ENCODE measurements at regions not wholly inside any gene's neighbourhood (a gene's known extent, or its start where the extent isn't known, plus 50 kb on each side); places are given as distances from the start of the nearest gene placed in this dataset.
"Not testable (repeated sequence)": the region's sequence is repeated elsewhere in the genome, so short reads cannot be mapped to it uniquely, and the experiment has no call there.

DNA sequence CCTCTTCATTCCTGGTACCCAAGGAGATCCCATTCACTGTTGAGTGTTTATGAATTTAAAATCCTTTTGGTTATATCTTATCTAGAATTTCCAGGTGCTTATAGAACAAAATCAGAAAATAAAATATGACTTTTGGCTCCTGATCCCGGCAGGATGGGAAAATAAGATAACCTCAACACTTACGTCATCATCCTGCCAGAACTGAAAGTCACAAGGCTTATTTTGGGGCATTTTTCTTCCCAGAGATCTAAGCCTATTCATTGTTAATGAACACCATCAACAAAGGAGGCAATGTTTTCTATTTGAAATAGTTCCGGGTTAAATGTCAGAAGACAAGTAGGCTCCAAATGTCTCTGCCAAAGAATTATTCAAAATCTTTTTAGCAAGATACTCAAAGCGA is 580.6 kb downstream of the TFAP2A start:
- TF ChIP-seq CTCF (IDR thresholded peaks at IDR 0.05; ENCODE audit: low read depth, low read length, missing control alignments) = no peak
- H3K4me3 ChIP-seq (ENCODE audit: low read depth, low read length) = no peak overlapping the region
- DNase-seq (ENCODE audit: low read depth) = no peak
- in situ Hi-C loops (cut with HindIII; ENCODE audit: low sequenced_read_pairs) = no loop called here

DNA sequence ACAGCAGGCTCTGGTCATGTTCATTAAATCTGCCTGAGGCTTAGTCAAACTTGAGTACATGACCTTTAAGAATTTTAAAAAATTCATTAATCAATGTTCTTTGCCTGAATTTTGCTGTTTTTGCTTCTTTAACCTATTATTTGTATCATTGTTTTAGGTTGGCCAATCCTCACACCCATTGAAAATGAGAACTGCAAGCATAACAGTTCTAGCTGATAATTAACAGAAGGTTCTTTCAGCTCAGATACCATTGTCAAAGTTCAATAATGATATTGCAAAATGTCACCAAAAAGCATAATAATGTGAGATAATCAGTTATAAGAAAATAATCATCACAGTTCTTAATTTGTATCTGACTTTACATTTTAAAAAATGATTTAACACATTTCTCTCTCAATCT is 583.1 kb downstream of the TFAP2A start:
- no peak for DNase-seq (ENCODE audit: low read depth)
- no peak for TF ChIP-seq CTCF (IDR thresholded peaks at IDR 0.05; ENCODE audit: low read depth, low read length, missing control alignments)
- in situ Hi-C loops (cut with HindIII; ENCODE audit: low sequenced_read_pairs) = no loop called here
- no peak overlapping the region for H3K4me3 ChIP-seq (ENCODE audit: low read depth, low read length)

- DNase-seq (ENCODE audit: low read depth) = no peak
- TF ChIP-seq CTCF (IDR thresholded peaks at IDR 0.05; ENCODE audit: low read depth, low read length, missing control alignments) = no peak
- no peak overlapping the region for H3K4me3 ChIP-seq (ENCODE audit: low read depth, low read length)
- in situ Hi-C loops (cut with HindIII; ENCODE audit: low sequenced_read_pairs) = no loop called here
These were observed 584.1 kb downstream of the TFAP2A start for GRCh38 chr6:9830808-9831207.

DNA sequence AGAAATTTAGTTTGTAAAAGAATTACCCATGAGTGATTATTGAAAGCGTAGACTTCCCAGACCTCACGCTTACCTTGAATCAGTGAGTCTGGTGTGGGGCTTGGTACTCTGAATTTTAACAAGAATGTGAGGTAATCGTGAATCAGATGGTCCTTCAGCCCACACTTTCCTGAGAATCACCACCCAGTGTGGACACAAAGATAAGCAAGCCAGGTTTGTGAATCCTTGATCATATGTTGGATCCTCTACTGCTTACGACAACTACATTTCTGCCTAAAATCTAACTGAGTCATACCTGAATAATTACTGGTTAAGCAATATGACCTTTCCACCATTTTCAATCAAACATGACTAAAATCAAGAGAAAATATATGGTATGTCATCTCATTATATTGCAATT is 589.3 kb downstream of the TFAP2A start:
- in situ Hi-C loops (cut with HindIII; ENCODE audit: low sequenced_read_pairs) = no loop called here
- H3K4me3 ChIP-seq (ENCODE audit: low read depth, low read length) = no peak overlapping the region
- DNase-seq (ENCODE audit: low read depth) = no peak
- no peak for TF ChIP-seq CTCF (IDR thresholded peaks at IDR 0.05; ENCODE audit: low read depth, low read length, missing control alignments)

GRCh38 chr6:9810727-9811126 is 604.1 kb downstream of the TFAP2A start:
- H3K4me3 ChIP-seq (ENCODE audit: low read depth, low read length); in situ Hi-C loops (cut with HindIII; ENCODE audit: low sequenced_read_pairs); DNase-seq (ENCODE audit: low read depth): not testable (repeated sequence)

DNA sequence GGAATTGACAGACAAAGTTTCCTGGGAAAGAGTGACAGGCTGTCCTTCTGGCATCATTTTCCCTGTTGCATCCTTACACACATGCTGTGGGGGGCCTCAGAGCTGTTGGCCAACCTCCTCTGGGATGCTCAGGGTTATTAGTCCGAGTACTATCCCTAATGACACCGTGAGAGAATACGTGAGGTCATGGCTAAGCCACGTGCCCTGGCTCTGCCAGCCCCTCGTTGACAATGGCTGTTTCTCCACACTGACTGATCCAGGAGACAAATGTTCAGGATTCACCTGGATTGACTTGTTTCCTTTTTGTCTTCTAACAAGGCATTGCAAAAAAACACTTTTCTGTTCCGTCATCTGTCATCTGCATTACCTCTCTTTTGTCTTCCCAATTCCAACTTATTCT is 604.6 kb downstream of the TFAP2A start:
- in situ Hi-C loops (cut with HindIII; ENCODE audit: low sequenced_read_pairs) = no loop called here
- H3K4me3 ChIP-seq (ENCODE audit: low read depth, low read length) = no peak overlapping the region
- no peak for DNase-seq (ENCODE audit: low read depth)
- TF ChIP-seq CTCF (IDR thresholded peaks at IDR 0.05; ENCODE audit: low read depth, low read length, missing control alignments) = no peak

- TF ChIP-seq CTCF (IDR thresholded peaks at IDR 0.05; ENCODE audit: low read depth, low read length, missing control alignments) = no peak
- H3K4me3 ChIP-seq (ENCODE audit: low read depth, low read length) = no peak overlapping the region
- DNase-seq (ENCODE audit: low read depth) = no peak
- in situ Hi-C loops (cut with HindIII; ENCODE audit: low sequenced_read_pairs) = no loop called here
These were observed 608.7 kb downstream of the TFAP2A start for GRCh38 chr6:9806195-9806594.
